Activated effector memory CD4-positive, alpha-beta T cell treated with Interleukin-2 at 50 U/mL for 16 hours (primary cell): ENCODE measurements at regions not wholly inside any gene's neighbourhood (a gene's known extent, or its start where the extent isn't known, plus 50 kb on each side); places are given as distances from the start of the nearest gene placed in this dataset.
"Not testable (repeated sequence)": the region's sequence is repeated elsewhere in the genome, so short reads cannot be mapped to it uniquely, and the experiment has no call there.

ENCODE experiments used
- DNase-seq: peaks from one replicate; pipeline ENCODE4 v3.0.0-alpha.2; 2020

- DNase-seq, result not testable (repeated sequence)
Observed at GRCh38 chr21:9246010-9246409, 1275.4 kb upstream of the TPTE start.

- DNase-seq, result peak; percentile 0
Observed at GRCh38 chr21:9246481-9247289, 1274.7 kb upstream of the TPTE start.

- not testable (repeated sequence) for DNase-seq
Observed at GRCh38 chr21:9247290-9247613, 1274.1 kb upstream of the TPTE start.

- DNase-seq, result peak; percentile 0
Observed at GRCh38 chr21:9247616-9248317, 1273.6 kb upstream of the TPTE start.
